Ectodermal cell (in vitro differentiated cells): ENCODE measurements at regions not wholly inside any gene's neighbourhood (a gene's known extent, or its start where the extent isn't known, plus 50 kb on each side); places are given as distances from the start of the nearest gene placed in this dataset.

Experiments used
- H3K27ac ChIP-seq: 2 replicates; pipeline ENCODE4 v1.7.0; 2013; ENCODE audit warnings: mild to moderate bottlenecking, low read depth, low read length; ENCODE audit not compliant: insufficient read depth, poor library complexity, severe bottlenecking
- H3K27me3 ChIP-seq: 2 replicates; pipeline ENCODE4 v1.7.0; 2013; ENCODE audit warnings: mild to moderate bottlenecking, low read length; ENCODE audit not compliant: insufficient read depth, control insufficient read depth, poor library complexity, severe bottlenecking
- H3K36me3 ChIP-seq: one replicate; pipeline ENCODE4 v1.7.0; 2013; ENCODE audit warnings: low read length; ENCODE audit not compliant: control insufficient read depth, insufficient read depth
- H3K4me1 ChIP-seq: one replicate; pipeline ENCODE4 v1.7.0; 2013; ENCODE audit warnings: low read length; ENCODE audit not compliant: control insufficient read depth, insufficient read depth
- H3K4me3 ChIP-seq: 2 replicates; pipeline ENCODE4 v1.7.0; 2013; ENCODE audit warnings: low read depth, low read length, control low read depth; ENCODE audit not compliant: insufficient read depth
- H3K9me3 ChIP-seq: 2 replicates; pipeline ENCODE4 v1.7.0; 2013; ENCODE audit warnings: mild to moderate bottlenecking, low read length, moderate library complexity; ENCODE audit not compliant: control insufficient read depth
- WGBS, 2 experiments: methylation state at CpG; one replicate each; pipeline ENCODE4 v1.1.7; 2013; ENCODE audit warnings: missing lambda C conversion rate in 2 of 2; 5-methylcytosine and 5-hydroxymethylcytosine counted together

DNA sequence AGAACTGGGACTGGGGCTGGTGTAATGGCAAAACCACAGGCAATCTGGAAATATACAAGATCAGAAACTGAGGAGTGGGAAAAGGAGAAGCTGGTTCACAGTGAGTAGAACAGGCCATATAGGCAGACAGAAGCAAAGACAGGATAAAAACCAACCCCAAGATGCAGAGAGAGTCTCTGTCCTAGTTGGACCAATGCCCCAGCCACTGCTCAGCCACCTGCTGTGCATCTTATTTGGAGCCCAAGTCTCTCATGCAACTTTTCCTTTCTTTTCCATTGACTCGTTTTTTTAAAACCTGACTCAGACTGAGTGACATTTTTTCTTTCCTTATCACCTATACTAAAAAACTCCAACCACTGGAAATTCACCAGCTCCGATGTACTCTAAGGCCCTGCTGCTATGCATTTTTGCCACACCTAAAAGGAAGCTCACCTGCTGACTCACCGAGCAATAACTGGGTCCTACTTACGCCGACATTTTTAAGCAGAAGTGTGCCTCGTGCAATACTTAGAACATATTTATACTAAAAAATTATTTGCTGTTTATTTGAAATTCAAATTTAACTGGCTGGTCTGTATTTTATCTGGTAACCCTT lies 100.8 kb upstream of the XYLT1 start:
- Histone ChIP-seq H3K27me3 (no peaks in the 10 kb centered on the region), H3K9me3 (no peaks in the 10 kb centered on the region), H3K4me3 (no peak overlapping the region), H3K36me3 (no peaks in the 10 kb centered on the region), H3K27ac (no peak overlapping the region), H3K4me1 (no peaks in the 10 kb centered on the region)
- WGBS, 2 experiments, result 91 to 94% methylated on average over 5 to 6 of the region's 6 CpGs

DNA sequence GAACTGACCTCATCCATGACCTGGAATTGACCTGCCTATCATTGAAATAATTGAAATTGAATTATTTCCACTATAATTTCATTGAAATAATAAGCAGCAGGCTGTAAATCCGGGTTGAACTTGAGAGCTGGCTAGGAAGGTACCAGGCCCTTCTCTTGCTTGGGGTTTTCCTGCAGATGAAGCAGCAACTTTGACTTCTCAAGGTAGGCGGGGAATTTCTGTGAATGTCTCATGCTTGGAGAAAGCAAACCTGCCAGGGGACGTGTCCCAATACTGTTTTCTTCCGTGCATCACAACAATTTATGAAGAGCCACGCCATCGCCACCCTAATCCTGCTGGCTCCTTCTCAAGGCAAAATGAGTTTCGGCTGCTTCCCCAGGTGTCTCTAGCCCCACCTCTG lies 97.5 kb upstream of the XYLT1 start:
- no peak overlapping the region for H3K4me3 ChIP-seq
- H3K36me3 ChIP-seq, result no peaks in the 10 kb centered on the region
- no peak overlapping the region for H3K27ac ChIP-seq
- no peaks in the 10 kb centered on the region for H3K27me3 ChIP-seq
- WGBS, 2 experiments, result 93 to 94% methylated on average over 7 of the region's 7 CpGs
- H3K9me3 ChIP-seq, result no peaks in the 10 kb centered on the region
- no peaks in the 10 kb centered on the region for H3K4me1 ChIP-seq

DNA sequence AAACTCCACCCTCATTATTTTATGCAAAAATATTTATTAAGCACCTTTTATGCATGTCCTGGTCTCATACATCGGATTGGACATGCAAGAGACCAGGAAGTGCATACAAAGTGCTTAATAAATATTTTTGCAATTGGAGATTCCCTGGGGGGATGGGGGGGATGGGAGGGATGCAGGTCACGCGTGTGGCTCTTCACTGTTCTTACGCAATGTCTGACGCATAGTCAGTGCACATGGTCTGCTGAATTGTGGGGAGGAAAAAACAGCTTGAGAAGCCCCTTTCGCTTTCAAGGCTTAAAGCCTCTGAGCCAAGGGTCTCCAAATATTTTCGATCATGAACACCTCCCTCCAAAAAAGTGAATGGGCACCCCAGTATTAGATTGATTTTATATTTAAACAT lies 96.7 kb upstream of the XYLT1 start:
- Histone ChIP-seq H3K27me3 (no peaks in the 10 kb centered on the region), H3K4me1 (no peaks in the 10 kb centered on the region), H3K36me3 (no peaks in the 10 kb centered on the region), H3K9me3 (no peaks in the 10 kb centered on the region), H3K27ac (no peak overlapping the region), H3K4me3 (no peak overlapping the region)
- 95 to 96% methylated on average over 6 of the region's 7 CpGs for whole genome bisulfite sequencing, 2 experiments

DNA sequence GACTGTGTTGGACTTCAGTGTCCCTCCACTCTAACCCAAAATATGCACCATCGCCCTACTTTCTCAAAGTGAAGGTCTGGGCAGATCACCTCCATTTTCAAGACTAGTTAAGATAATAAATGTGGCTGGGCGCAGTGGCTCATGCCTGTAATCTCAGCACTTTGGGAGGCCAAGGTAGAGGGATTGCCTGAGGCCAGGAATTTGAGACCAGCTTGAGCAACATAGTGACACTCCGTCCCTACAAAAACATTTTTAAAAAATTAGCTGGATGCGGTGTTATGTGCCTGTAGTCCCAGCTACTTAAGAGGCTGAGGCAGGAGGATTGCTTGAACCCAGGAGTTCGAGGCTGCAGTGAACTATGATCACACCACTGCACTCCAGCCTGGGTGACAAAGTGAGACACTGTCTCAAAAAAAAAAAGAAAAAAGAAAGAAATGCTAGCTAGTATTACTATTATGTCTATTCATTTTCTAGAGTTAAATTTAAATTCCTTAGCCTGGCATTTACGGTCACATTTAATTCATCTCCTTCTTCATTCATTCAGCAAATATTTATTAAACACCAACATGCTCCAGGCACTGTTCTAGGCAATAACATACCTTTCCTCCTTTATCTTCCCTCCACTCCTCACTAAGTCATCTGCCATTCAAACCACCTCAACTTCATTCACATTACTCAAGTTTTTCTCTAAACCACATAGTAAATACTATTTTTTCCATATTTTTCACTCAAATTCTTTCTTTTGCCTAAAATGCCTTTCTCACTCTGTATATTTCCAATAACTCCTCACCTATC lies 96.1 kb upstream of the XYLT1 start:
- no peaks in the 10 kb centered on the region for H3K36me3 ChIP-seq
- H3K27me3 ChIP-seq, result no peaks in the 10 kb centered on the region
- no peaks in the 10 kb centered on the region for H3K9me3 ChIP-seq
- H3K27ac ChIP-seq, result no peak overlapping the region
- H3K4me1 ChIP-seq, result no peaks in the 10 kb centered on the region
- WGBS, 2 experiments, result 92 to 93% methylated on average over 6 of the region's 6 CpGs
- H3K4me3 ChIP-seq, result no peak overlapping the region

DNA sequence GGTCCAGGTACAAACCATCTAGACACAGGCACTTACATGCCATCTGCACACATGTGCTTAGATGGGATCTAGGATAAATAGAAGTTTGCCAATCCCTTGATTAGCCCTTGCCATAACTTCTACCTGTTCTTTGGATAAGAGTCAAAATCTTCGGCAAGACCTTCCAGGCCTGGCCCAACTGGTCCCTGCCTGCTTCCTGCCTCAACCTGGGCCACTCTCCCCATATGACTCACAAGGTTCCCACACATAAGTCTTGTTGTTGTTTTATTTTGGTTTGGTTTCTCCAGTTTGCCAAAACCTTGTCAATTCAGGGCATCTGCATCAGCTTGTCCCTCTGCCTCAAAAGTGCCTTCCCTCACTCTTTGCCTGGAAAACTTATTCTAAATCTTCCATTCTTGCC lies 95.3 kb upstream of the XYLT1 start:
- Histone ChIP-seq H3K4me3 (no peak overlapping the region), H3K9me3 (no peaks in the 10 kb centered on the region), H3K36me3 (no peaks in the 10 kb centered on the region), H3K27me3 (no peaks in the 10 kb centered on the region), H3K4me1 (no peaks in the 10 kb centered on the region), H3K27ac (no peak overlapping the region)
- 61 to 75% methylated on average over 1 of the region's 1 CpG for WGBS, 2 experiments

DNA sequence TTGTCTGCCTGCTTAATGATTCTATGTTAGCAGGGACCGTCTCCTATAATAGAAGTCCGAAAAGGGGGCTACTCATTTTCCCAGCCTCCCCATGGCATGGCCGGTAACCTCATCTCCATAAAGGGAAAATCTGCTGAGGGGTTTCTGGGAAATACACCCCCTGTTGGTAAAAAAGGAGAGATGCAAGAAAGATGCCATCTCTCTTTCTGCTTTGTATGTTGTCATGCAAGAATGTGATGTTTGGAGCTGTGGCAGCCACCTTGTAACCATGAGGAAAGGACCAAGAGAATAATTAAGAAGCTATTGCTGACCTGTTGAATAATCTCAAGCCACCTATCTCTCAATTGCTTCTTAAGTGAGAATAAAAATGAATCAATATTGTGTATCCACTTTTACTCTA lies 94.8 kb upstream of the XYLT1 start:
- Histone ChIP-seq H3K27ac (no peak overlapping the region), H3K4me3 (no peak overlapping the region), H3K4me1 (no peaks in the 10 kb centered on the region), H3K36me3 (no peaks in the 10 kb centered on the region), H3K9me3 (no peaks in the 10 kb centered on the region), H3K27me3 (no peaks in the 10 kb centered on the region)
- 94 to 95% methylated on average over 3 of the region's 3 CpGs for whole genome bisulfite sequencing, 2 experiments

DNA sequence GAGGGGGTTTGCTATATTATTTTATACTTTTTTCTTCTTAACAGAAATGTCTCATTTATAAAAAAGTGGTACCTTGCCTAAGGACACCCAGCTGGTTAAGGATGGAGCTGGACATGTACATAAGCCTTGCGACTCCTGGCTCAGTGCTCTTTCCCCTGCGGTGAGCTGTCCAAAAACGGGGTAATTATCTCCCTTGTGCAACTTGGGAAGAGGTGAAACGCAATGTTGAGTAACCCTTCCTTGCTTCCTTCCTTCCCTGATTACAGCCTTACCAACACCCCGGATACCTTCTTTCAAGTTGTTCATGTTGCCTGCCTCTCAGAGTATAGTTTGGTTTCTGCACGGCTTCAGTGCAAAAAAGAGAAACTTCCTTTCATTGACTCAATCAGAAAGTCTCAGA lies 94.1 kb upstream of the XYLT1 start:
- H3K27me3 ChIP-seq, result no peaks in the 10 kb centered on the region
- H3K4me1 ChIP-seq, result no peaks in the 10 kb centered on the region
- H3K4me3 ChIP-seq, result no peak overlapping the region
- no peaks in the 10 kb centered on the region for H3K9me3 ChIP-seq
- WGBS, 2 experiments, result 91 to 95% methylated on average over 6 of the region's 6 CpGs
- no peaks in the 10 kb centered on the region for H3K36me3 ChIP-seq
- no peak overlapping the region for H3K27ac ChIP-seq

DNA sequence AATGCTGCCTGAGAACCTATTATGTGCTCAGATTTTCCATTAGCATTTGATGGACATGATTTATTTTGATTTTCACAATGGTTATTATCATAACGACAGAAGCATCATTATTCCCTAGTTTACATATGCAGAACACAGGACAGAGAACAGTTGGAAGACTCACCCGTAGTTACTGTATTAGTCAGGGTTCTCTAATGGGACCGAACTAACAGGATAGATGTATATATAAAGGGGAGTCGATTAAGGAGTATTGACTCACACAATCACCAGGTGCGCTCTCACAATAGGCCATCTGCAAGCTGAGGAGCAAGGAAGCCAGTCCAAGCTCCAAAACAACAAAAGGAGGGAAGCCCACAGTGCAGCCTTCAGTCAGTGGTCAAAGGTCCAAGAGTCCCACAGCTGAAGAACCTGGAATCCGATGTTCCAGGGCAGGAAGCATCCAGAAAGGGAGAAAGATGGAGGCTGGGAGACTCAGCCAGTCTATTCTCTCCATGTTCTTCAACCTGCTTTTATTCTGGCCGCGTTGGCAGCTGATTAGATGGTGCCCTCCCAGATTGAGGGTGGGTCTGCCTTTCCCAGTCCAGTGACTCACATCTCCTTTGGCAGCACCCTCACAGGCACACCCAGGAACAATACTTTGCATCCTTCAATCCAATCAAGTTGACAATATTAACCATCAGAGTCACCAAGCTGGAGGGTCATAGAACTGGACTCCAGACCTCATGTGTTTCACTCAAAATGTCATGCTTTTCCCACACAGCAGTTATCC lies 92.7 kb upstream of the XYLT1 start:
- Histone ChIP-seq H3K27ac (no peak overlapping the region), H3K27me3 (no peaks in the 10 kb centered on the region), H3K4me1 (no peaks in the 10 kb centered on the region), H3K4me3 (no peak overlapping the region), H3K9me3 (no peaks in the 10 kb centered on the region), H3K36me3 (no peaks in the 10 kb centered on the region)
- WGBS, 2 experiments, result 89 to 91% methylated on average over 8 of the region's 8 CpGs

DNA sequence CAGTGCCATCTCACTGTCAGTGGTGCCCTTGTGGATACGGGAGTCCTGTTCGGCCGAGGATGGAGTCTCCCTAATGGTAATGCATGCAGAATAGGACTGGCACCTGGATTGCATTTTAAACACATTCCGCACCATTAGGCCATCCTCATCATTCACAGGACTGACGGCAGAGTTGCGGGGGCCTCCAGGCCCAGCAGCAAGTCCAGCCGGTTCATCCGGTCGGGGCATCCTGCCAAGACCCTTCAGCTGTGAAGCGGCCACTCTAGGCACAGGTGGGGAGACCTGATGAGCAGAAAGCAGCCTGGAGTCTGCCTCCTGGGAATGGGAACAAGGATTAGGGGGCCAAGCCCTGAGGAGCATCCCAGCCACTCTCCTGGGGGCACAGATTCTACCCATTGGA lies 90.3 kb upstream of the XYLT1 start:
- WGBS, 2 experiments, result 93 to 95% methylated on average over 10 of the region's 10 CpGs
- Histone ChIP-seq H3K27ac (no peak overlapping the region), H3K4me3 (no peak overlapping the region), H3K4me1 (no peaks in the 10 kb centered on the region), H3K9me3 (no peaks in the 10 kb centered on the region), H3K27me3 (no peaks in the 10 kb centered on the region), H3K36me3 (no peaks in the 10 kb centered on the region)

DNA sequence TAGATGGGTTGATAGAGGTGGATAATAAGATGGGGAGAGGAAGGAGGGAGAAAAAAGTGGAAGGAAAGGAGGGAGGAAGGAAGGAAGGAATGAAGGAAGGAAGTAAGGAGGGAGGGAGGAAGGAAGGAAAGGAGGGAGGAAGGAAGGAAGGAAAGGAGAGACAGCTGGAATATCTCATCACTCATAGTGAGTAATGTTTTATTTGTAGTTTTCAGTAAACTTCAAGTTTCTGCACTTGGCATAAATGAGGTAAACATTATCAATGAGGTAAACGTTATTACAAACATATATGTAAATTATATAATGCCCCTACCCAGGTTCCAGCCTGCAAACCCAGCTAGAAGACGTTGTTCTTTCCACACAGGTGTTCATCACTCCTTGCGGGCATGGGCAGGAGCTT lies 89.8 kb upstream of the XYLT1 start:
- no peak overlapping the region for H3K27ac ChIP-seq
- no peaks in the 10 kb centered on the region for H3K36me3 ChIP-seq
- WGBS, 2 experiments, result 88 to 91% methylated on average over 2 of the region's 3 CpGs
- H3K9me3 ChIP-seq, result no peaks in the 10 kb centered on the region
- H3K4me1 ChIP-seq, result no peaks in the 10 kb centered on the region
- no peaks in the 10 kb centered on the region for H3K27me3 ChIP-seq
- no peak overlapping the region for H3K4me3 ChIP-seq
